GM21528 (cell line): ENCODE measurements at regions not wholly inside any gene's neighbourhood (a gene's known extent, or its start where the extent isn't known, plus 50 kb on each side); places are given as distances from the start of the nearest gene placed in this dataset.

Experiments used
- ATAC-seq: cut with Tn5 transposase; IDR thresholded peaks from one replicate; pipeline ENCODE4 v1.9.1; 2021; ENCODE audit warnings: mild to moderate bottlenecking, moderate library complexity; ENCODE audit not compliant: unreplicated experiment, low FRiP score

DNA sequence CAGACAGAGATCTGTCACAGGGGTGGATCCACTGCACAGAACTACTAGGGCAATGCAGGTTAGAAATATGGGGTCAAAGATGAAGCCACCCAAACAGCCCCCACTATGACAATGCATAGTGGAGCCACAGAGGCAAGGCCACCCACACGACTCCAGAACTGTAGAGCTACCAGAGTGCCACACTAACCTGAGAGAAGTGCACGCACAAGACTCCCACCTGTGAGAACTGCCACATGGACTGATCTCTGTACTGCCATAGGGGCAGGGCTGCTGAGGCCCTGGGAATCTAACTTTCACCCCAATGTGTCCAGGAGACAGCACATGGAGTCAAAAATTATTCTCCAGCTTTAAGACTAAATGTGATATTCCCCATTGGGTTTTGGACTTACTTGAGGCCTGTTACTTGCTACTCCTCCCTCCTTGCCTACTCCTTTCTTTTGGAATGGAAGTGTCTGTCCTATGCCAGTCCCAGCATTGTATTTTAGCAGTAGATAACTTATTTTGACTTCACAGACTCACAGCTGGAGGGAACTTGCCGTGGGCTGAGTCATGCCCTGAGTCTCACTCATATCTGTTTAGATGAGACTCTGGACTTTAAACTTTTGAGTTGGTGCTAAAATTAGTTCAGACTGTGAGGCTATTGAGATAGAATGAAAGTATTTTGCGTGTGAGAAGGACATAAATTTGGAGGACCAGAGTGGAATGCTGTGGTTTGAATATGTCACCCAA lies 853.3 kb downstream of the MAT2B start:
- no peak for ATAC-seq

DNA sequence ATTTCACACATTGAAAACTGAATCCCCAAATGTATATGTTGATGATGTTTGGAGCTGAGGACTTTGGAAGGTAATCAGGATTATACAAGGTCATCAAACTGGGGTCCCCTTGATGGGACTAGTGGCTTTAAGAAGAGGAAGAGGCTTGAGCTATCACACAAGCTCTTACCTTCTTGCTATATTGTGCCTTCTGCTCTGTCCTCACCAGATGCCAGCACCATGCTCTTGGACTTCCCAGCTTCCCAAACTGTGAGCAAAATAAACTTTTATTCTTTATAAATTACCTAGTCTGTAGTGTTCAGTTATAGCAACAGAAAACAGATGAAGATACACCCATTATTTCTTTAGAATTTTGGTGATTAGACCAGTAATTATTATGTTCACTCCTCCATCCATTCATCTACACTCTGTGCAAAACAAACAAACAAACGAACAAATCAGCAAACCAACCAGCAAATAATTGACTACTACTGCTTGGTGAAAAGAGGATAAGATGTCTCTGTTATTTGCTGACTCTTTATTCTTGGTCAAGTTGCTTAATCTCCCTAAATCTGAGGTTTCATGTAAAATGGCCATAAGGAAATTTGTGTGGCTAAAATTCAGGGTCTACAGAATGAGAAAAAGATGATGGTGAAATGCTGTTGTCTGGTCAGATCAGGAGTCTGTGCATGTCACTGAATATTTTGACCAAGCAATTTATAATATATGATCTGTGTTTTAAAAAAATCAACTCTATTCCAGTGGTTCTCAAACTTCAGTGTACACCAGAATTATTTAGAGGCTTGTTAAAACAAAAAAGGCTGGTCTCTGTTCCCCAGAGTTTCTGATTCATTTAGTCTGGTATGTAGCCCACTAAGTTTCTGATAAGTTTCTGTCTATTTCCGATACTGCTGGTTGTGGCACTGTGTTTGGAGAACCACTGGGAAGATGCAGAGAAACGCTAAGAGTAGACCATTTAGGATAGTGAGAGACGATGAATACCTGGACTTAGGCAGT lies 854.1 kb downstream of the MAT2B start:
- no peak for ATAC-seq

DNA sequence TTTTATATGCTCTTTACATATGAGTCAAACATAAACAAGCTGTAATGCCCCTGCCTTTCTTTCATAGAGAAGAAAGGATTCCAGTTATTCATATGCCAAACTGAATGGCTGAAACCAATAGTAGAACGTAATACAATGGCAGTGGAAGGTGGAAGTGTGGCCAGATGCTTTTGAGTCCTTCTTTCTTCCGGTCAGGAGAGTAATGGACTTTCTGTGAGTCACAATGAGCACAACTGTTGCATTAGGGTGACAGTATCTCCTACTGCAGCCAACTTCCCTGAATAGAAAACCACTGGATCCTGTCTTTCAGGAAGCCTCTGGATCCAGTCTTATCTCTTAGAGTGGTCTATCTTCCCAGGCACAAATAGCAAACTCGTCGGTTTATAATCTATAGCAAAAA lies 855.2 kb downstream of the MAT2B start:
- no peak for ATAC-seq

DNA sequence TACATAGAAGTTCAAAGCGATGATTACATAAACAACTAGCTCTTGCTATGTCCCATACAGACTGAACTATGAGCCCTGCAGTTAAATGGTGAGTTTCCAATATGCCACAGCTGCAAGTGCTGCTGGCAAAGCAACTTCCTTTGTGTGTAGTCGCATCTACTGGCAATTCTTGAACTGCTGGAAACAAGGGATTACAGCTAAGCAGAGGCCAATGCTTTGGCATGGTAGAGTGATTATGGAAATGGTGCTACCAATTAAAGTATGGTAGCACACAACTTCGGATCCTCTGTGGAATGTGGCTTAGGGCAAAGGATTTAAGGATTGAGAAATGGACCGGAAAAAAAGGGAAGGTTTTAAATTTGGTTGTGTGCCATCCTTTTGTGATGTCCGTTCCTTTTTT lies 856.6 kb downstream of the MAT2B start:
- no peak for ATAC-seq

DNA sequence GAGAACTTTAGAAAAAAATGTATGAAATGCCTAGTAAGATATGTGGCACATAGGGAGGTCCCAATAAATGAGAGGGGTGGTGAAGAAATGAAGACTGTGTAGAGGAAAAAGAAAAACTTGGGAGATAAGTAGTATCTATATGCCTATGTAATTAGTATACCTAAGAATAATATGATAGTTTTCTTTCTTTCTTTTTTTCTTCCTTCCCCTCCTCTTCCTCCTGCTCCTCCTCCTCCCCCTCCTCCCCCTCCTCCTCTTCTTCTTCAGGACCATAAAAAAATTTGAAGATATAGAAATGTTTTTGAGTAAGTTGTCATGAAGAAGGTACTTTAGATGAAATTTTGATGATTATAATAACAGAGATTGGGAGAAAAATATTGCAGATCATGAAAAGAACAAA lies 857.4 kb downstream of the MAT2B start:
- no peak for ATAC-seq

DNA sequence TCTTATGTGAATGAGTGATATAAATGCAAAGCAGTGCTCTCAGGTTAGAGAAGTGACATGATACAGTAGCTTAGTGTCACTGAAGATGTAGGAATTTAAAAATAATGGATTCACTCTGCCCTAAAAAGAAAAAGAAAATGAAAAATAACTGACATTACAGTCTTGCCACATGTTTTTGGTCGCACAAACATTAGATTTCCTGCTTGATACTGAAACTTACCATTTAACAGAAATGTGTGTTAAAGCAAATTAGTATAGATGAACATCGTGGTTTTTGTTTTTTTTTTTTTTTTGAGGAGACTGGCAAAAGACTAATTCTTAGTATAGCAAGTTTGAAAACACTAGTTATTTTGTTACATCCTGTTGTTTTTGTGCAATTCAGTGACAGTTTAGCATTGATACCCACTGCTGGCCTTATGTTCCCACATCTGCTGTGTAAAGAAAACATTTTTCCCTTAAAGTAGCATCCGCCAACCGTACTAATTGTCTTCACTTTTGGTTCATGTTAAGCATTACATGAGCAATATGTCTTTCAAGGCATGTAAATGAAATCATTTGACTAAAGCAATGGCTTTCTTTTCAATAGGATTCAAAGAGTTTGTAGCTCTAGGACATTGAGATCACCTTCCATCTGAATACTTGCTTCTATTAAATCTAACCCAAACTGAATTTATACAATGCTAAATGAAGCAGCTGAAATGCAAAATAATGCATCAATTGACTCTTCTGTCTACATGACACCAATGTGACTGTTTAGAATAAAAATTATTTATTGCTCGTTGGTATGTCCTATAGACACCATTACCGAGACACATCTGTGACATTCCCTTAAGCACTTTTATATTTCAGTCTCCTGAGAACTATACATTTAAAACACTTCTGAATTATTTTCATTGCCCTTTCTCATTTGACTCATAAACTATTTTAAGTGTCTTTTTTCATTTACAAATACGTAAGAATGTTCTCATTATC lies 859.1 kb downstream of the MAT2B start:
- ATAC-seq: no peak

DNA sequence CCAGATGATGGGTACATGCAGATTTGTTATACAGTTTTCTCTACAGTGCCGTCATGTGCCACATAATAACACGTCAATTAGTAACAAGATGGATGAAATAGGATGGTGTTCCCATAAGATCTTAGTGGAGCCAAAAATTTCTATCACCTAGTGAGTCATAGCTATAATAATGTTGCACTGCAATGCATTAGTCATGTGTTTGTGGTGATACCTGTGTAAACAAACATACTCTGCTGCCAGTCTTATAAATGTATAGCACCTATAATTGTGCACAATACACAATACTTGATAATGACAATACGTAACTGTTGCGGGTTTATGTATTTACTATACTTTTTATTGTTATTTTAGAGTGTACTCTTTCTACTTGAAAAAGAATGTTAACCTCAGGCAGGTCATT lies 865.4 kb downstream of the MAT2B start:
- no peak for ATAC-seq

DNA sequence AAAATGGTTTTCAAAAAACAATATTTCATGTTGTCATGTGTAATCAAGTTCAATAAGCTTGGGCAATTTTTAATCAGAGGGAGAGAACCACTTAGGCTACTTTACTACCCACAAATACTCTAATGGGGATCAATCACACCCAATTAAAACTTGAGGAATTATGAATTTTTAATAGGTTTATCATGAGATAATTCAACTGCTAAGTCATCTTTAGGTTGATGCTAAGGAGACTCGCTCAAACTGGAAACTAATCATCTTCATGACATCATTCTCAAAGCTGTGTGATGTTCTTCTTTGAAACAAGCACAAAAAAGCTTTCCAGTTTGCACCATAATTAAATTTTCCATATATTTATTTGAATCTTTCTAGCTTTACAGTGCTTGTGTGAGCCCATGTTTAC lies 867.5 kb downstream of the MAT2B start:
- ATAC-seq: no peak

DNA sequence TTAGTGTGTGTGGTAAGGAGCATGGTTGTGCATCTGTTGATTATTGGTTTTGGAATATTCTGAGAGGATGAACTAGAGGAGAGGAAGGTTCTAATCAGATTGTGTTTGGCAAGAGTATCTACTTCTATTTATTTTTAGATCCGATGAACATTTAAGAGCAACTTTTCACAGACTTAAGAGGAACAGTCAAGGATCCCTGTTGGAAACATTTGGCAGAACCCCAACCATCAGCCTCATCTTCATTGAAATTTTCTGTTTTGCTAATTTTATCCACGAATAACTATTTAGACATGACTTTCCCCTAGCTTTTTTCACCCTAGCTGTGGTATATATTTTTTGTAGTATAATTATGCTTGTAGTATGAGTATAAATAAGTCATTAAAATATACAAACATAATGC lies 868.5 kb downstream of the MAT2B start:
- no peak for ATAC-seq

DNA sequence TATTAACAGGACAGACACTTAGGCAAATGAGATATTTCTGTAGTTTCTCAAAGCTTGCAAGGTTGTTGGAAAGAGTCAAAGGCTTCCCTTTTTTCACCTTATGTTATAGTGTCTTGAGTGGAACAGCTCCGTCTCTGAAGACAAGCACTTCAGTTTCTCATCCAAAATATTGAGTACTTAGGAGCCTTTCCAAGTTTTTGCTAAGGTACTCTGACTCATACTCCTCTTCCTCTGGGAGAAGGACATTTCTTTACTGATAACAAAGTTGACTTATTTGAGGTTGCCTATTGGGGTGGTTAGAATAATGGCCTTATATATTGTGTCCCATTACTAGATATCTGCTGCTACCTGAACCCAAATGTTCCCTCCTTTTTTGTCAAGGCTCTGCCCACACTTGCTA lies 869.6 kb downstream of the MAT2B start:
- ATAC-seq: no peak

DNA sequence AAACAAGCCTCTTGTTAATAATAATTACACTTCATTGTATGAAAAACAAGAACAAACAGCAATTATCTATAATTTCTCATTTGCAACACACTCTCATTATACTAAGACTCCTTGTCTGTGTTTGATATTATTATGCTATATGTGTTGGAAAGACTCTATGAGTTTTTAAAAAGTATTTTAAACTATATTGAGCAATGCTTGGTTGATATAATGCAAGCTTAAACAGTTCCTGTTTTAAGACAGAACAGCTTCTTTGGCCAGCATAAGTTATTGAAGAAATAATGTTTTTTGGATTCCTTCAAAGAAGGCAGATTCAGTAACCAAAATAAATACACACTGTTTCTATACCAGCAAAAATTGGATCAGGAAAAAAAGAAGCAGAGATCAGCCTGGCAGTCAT lies 871.4 kb downstream of the MAT2B start:
- no peak for ATAC-seq

DNA sequence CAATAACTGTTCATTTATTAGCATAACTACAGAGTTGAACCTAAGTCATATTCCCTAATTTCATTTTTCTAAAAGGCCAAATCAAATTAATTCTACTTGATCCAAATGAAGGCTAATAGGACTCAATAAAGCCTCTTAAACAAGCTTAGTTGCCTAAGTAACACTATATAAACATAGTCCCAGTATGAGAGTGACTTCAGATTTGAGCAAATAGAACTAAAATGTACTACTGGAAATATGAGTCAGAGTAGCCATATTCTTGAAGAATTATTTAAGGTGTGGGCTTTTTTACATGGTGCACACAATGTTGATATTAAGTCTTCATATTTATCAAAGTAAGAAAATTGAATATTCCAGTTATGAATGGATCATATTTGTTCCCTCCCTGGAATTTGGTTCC lies 872.3 kb downstream of the MAT2B start:
- ATAC-seq: no peak

DNA sequence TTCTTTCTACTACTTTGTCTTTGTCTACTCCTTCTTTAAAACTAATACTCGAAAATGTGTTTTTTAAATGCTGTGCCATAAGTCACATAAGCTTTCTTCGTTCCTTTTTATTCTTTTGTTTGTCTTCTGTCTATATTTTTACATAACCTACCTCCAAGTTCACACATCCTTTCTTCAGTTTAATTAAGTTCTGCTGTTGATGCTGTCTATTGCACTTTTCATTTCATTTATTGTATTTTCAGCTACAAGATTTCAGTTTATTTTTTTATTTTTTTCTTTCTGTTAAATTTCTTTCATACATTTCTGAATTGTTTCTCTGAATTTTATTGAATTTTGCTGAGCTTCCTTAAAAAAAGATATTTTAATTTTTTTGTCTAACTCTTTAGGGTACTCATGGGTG lies 878.2 kb downstream of the MAT2B start:
- ATAC-seq: no peak

DNA sequence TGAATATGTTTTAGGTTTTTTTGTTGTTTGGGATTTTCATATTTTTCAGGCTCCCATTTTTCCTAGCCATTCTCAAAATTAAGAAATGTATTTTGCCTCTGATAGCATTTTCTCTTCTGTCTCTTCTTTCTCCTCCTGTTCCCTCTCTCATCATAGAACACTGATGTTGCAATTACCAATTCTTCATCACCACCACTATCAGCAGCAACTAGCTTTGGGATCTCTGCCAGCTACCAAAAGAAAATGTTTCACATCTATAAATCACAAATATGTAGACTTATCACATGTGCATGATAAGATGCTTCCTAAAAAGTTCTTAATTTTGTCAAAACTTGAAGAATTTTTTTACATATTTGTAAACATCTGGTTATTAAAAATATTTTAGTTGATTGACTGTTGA lies 887.1 kb downstream of the MAT2B start:
- ATAC-seq: no peak

DNA sequence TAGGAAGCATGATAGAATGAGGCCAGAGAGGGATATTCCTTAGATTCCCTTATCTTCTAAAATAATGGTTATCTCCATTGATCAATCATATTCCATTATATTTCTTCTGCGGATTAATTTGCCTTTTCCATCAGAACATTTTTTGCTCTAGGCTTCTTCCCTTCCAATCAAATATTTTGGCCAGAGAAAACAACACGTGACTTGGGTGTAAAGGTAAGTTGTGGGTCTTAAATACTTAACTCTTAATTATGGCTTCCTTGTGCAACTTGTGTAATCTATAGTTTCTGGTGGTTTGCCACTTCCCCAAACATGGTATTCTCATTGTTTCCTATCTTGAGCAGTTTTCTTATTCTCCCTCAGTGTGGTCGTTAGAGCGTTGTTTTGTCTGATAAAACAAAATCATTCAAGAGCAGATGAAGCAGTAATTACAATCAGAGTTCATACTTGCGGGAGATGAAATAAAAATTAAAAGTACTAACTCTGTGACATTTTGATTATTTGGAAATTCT lies 889.3 kb downstream of the MAT2B start:
- ATAC-seq: no peak

DNA sequence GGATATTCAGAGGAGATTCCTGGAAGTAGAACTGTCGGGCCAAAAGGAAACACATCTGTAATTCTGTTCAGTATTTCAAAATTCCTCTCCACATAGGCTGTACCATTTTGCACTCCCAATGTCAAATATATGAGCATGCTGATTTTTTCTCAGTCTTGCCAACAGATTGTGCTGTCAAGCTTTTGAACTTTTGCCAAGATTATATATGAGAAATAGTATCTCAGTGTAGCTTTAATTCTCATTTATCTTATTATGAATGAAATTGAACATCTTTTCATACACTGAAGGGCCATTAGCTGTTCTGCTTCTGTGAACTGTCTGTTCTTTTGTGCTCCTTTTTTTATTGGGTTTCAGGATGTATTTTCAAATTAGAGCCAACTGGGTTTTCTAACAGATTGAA lies 907.1 kb downstream of the MAT2B start:
- no peak for ATAC-seq

DNA sequence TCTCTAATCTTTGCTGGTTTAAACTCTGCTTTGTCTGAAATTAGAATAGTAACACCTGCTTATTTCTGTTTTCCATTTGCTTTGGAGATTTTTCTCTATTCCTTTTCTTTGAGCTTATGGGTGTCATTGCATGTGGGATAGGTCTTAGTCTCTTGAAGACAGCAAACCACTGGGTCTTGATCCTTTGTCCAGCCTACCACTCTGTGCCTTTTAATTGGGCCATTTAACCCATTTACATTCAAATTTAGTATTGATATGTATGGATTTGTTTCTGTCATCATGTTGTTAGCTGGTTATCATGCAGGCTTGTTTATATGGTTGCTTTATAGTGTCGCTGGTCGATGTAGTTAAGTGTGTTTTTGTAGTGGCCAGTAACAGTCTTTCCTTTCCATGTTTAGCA lies 914.7 kb downstream of the MAT2B start:
- ATAC-seq: no peak

DNA sequence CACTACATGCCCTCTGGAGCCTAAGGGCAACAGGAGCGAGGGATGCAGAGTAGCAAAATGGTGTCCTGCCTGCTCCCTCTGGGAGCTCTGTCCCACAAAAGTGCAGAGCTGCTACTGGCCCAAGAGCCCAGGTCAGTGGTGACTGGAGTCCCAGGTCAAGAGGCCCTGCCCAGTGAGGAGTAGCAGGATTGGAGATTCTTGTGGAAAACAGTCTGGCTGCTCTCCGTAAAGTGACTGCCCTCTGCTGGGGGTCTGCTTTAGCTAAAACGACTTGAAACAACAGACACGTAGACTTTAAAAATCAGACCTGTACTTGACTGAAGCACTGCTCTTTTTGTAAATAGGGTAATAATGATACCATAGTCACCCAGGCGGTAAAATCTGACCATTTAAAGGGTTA lies 917.0 kb downstream of the MAT2B start:
- ATAC-seq: no peak

DNA sequence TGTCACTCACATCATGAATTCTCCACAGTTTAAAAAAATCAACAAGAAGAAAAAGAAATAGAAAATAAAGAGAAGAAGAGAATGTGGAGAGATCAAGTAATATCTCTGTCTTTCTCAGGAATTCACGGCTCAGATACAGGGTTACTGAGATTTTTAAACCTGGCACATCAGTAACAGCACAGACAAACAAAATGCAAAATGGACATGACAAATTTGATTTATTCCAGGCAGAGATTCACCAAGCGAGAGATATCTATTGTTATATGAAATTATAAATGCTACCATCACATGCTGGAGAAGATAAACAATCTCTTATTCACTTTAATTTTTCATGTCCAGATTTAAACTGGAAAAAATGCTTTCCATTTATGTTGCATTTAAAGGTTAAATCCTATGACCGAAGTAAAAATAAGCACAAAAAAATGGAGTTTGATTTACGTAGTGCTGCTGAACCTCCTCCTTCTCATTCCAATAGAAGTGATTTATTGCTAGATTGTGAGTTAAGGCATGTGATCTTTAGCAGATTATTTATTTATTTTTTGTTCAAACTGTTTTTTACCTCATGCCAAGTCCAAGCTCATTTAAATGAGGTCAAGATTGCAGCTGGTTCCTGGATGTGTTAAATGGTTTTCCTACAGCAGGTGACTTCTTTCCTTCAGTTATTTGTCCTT lies 926.4 kb downstream of the MAT2B start:
- no peak for ATAC-seq
